ENCODE measurements at regions not wholly inside any gene's neighbourhood (a gene's known extent, or its start where the extent isn't known, plus 50 kb on each side); places are given as distances from the start of the nearest gene placed in this dataset.
"Not testable (repeated sequence)": the region's sequence is repeated elsewhere in the genome, so short reads cannot be mapped to it uniquely, and the experiment has no call there.

DNA sequence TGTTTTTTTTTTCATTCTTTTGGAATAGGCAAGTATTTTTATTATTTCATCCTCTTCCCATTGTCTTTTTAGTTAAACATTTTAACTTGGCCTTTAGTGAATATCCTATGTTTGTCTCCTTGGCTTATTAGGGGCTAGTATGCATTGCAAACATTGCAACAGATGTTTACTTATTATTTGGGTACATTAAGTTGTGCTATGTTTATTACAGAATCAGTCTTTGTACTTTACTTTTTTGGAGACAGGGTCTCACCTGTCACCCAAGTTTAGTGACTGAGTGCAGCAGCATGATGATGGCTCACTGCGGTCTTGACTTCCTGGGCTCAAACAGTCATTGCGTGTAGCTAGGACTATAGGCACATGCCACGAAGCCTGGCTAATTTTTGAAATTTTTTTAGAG, 51.1 kb upstream of the NUDT6 start:
- no peak for DNase-seq (ENCODE audit: low spot score)

DNA sequence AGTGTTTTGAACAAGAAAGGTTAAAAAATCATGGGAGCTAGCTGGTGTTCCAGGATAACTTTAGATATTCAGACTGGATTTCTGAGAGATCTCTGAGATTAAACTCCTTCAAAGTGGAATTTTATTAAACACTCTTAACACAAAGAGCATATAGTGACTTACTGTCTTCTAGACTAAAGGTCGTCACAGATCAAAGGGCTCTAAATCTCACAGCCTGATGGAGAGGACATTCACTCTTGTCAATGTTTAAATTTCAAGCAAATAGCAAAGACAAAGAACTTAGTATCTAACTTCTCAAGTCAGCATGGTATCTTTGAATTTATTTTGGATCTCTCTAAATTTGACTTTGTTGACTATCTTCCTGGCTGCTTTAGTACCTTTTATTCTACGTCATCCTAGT, 53.7 kb upstream of the NUDT6 start:
- no peak for DNase-seq (ENCODE audit: low spot score)

DNA sequence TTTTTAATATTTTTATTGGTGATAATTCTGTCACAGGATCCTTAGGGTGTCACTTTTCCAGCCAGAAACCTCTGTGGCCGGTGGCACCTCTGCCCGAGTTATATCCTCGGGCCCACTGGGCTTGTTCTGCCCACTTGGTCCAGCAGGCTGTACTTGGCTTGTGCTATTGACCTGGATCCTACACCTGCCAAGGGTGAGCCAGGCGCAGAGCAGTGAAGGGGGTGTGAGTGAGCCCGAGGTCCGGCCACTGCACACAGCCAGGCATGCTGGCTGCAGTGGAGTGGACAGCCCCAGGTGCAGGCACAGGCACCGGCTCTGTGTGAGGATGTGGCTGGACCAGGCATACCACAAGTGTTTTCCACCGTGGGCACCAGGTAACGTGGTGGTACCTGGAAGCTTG, 54.7 kb upstream of the NUDT6 start:
- DNase-seq (ENCODE audit: low spot score): no peak

DNA sequence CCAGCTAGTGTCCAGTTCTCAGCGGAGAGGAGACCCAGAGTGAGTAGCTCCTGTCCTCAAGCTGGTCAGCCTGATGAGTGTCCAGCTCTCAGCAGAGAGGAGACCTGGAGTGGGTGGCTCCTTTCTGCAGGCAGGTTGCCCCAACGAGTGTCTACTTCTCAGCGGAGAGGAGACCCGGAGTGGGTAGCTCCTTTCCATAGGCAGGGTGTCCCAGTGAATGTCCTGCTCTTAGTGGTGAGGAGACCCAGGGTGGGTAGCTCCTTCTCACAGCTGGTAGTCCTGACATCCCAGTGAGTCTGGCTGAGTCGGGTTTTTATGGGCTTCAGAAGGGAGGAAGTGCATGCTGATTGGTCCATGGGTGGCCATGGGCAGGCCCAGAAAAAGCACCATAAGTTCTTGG, 55.7 kb upstream of the NUDT6 start:
- DNase-seq (ENCODE audit: low spot score): no peak

DNA sequence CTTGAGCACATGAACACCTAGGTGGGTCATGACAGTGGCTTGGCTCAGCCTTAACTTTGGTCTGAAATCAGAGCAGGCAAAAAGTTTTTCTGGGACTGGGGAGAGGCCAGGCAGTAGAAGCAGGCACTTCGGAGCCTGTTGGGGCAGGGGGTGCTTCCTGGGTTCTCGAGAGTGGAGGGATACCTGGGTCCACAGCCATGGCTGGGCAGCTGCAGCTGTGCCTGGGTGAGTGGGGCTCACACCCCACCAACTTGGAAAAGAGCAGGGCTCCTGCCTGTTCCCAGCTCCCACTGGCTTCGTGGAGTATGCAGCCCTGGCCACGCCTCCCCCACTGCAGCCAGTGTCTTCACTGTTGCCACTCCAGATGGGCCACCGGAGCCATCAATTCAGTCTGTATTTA, 56.4 kb upstream of the NUDT6 start:
- no peak for DNase-seq (ENCODE audit: low spot score)

DNA sequence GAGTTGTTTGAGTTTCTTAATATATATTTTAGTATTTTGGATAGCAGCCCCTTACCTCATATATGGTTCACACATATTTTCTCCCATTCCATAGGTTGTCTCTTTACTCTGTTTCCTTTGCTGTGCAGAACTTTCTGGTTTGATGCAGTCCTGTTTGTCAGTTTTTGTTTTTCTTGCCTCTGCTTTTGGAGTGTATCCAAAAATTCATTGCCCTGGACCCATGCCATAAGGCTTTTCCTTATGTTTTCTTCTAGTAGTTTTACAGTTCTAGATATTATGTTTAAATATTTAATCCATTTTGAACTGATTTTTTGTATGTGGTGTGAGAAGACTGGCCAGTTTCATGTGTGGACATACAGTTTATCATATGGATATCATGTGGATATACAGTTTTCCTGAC, 58.5 kb upstream of the NUDT6 start:
- no peak for DNase-seq (ENCODE audit: low spot score)

DNA sequence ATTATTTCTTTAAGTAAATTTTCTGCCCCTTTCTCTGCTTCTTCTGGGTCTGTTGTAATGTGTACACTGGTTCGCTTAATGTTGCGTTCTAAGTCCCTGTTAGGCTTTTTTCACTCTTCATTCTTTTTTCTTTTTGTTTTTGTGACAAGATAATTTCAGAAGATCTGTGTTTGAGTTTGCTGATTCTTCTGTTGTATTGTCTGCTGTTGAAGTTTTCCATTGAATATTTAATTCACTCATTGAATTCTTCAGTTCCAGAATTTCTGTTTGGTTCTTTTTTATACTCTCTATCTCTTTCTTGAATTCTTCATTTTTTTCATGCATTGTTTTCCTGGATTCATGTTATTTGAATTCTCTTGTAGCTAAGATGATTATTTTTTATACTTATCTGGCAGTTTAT, 66.3 kb upstream of the NUDT6 start:
- DNase-seq (ENCODE audit: low spot score): no peak

DNA sequence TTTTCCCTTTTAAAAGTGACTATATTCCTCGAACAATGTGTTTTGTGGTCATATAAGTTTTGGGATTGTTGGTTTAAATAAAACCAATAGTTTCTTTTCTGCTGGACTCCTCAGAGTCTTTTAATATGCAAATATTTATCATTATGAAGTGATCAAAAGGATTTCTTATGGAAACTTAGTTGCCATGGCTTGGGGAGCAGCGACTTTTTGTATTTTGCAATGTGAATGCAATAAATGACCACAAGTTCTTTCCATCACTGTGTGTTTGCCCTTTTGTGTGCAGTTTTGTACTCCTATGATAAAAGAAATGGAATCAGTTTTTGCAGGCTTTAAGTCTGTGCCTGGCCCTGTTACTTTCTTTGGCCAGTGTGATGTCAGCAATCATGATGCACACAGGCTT, 68.5 kb upstream of the NUDT6 start:
- no peak for DNase-seq (ENCODE audit: low spot score)

DNA sequence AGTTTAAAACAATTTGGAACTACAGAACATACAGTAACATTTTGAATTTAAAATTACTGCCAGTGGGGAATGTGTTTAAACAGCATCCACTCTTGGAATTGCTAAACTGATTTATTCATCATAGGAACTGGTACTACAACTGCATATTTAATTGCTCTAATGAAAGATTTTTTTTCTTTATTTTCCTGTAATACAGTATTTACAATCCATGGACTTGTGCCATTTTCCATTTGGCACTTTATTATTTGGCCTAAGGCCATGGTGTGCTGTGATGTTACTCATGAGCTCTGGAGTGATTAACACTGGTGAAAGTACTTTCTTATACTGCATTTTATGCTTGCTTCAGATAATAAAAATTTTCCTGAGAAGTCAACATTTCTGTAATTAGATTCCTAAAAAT, 69.7 kb upstream of the NUDT6 start:
- no peak for DNase-seq (ENCODE audit: low spot score)

DNA sequence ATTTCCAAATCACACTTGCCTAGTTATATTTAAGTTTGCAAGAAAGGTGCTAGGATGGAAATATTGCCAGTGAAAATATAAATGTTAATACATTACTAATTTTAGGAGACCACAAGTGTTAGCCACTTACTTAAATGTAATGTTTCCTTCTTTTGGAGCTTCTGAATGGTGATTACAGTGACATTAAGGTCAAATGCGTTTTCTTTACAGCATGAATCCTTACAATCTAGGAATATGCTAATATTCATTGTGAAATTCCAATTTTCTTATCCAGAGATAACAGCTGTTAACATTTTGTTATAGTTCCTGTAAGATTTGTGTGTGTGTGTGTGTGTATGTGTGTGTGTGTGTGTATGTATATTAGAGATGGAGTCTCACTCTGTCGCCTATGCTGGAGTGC, 70.2 kb upstream of the NUDT6 start:
- DNase-seq (ENCODE audit: low spot score): no peak

DNA sequence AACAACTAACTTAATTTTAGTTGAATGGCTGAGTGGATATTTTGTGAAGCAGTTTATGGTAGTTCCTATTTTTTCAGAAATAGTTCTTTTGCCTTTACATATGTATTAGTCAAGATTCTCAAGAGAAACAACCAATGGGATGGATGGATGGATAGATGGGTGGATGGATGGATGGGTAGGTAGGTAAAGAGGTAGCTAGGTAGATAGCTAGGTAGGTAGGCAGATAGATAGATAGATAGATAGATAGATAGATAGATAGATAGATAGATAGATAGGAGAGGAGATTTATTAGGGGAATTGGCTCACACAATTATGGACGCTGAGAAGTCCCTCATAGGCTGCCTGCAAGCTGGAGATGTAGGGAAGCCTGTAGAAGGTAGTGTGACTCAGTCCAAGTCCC, 74.0 kb upstream of the NUDT6 start:
- no peak for DNase-seq (ENCODE audit: low spot score)

DNA sequence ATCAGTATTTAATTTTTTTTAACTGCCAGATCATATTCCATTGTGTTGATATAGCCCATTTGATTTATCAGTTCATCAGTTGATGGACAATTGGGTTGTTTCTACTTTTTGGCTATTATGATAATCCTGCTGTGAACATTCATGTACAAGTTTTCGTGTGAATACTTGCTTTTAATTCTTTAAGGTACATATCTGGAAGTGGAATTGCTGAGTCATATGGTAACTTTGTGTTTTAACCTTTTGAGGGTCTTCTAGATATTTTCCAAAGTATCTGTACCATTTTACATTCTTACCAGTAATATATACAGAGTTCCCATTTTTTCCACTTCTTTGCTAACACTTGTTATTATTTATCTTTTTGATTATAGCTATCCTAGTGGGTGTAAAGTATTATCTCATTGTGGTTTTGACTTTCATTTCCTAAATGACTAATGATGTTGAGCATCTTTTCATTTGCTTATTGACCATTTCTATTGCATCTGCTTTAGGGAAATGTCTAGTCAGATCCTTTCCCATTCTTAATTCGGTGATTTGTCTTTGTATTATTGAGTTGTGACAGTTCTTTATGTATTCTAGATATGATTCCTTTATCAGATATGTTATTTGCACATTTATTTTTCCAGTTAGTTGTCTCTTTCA, 75.2 kb upstream of the NUDT6 start:
- no peak for DNase-seq (ENCODE audit: low spot score)

DNA sequence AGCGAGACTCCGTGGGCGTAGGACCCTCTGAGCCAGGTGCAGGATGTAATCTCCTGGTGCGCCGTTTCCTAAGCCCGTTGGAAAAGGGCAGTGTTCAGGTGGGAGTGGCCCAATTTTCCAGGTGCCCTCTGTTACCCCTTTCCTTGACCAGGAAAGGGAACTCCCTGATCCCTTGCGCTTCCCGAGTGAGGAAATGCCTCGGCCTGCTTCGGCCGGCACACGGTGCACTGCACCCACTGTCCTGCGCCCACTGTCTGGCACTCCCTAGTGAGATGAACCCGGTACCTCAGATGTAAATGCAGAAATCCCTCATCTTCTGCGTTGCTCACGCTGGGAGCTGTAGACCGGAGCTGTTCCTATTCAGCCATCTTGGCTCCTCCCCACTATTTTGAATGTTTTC, 81.7 kb upstream of the NUDT6 start:
- DNase-seq (ENCODE audit: low spot score): not testable (repeated sequence)

DNA sequence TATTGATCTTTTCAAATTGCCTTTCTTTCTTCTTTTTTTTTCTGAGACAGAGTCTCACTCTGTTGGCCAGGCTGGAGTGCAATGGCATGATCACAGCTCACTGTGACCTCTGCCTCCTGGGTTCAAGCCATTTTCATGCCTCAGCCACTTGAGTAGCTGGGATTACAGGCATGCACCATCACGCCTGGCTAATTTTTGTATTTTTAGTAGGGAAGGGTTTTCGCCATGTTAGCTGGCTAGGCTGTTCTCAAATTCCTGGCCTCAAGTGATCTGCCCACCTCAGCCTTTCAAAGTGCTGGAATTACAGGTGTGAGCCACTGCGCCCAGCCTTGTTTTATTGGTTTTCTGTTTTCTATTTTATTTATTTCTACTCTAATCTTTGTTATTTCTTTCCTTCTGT, 82.7 kb upstream of the NUDT6 start:
- DNase-seq (ENCODE audit: low spot score): not testable (repeated sequence)

DNA sequence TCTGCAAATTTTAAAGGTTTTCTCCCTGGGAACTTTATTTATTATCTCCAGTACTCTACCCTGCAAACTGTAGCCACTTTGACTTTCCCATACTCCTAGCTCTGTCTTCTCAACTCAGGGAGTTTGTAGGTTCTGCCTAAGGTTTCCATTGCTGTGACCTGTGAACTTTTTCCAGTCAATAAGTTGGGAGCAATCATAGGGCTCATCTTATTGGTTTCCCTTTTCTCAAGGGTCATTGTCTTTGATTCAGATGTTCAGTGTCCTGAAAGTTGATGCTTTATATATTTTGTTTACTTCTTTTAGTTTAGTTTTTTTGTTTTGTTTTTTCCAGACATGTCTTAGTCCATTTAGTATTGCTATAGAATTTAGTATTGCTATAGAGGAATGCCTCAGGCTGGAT, 85.3 kb upstream of the NUDT6 start:
- DNase-seq (ENCODE audit: low spot score): no peak

DNA sequence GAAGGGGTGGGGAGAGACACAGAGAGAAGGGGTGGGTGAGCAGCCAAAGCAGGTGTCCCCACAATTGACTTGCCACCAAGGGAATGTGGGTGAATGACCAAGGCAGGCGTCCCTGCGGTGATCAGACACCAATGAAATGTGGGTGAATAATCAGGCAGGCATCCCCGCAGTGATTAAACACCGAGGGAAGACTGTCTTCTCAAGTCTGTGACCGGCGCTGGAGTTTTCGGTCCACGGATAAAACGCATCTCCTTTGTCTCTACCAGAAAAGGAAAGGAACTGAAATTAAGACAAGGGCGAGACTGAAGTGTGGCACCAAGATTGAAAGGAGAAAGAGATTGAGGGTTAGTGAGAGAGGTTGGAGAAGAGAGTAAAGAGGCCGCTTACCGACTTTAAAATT, 90.0 kb upstream of the NUDT6 start:
- DNase-seq (ENCODE audit: low spot score): not testable (repeated sequence)

DNA sequence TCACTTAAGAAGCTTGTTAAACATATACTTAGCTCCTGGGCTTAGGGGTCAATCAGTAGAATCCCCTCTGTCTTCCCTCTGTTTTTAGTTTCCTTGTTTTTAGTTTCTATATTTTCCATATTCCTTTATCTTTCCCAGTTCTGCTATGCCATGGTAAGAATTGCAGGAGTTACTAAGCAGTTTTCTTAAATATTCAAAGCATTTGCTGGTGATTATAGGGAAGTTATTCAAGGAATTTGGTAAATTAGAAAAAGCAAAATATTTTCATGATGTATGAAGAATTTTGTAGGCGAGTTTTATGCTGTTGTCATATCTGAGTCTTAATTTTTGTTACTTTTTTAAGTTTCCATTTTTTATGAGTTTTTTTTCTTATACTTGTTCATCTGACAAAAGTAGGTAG, 91.6 kb upstream of the NUDT6 start:
- DNase-seq (ENCODE audit: low spot score): no peak

DNA sequence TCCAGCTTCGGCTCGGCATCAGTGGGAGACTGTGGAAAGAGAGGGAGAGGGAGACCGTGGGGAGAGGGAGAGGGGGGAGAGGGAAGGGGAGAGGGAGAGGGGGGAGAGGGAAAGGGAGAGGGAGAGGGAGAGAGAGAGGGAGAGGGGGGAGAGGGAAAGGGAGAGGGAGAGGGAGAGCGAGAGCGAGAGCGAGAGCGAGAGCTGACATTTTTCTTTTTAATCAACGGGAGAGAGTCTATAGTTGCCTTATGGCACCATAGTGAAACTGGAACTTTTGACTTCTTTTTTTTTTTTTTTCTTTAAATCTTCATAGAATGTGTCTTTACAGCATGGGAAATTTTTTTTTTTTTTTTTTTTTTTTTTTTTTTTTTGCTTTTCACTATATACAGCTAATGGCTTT, 94.7 kb upstream of the NUDT6 start:
- DNase-seq (ENCODE audit: low spot score): no peak

DNA sequence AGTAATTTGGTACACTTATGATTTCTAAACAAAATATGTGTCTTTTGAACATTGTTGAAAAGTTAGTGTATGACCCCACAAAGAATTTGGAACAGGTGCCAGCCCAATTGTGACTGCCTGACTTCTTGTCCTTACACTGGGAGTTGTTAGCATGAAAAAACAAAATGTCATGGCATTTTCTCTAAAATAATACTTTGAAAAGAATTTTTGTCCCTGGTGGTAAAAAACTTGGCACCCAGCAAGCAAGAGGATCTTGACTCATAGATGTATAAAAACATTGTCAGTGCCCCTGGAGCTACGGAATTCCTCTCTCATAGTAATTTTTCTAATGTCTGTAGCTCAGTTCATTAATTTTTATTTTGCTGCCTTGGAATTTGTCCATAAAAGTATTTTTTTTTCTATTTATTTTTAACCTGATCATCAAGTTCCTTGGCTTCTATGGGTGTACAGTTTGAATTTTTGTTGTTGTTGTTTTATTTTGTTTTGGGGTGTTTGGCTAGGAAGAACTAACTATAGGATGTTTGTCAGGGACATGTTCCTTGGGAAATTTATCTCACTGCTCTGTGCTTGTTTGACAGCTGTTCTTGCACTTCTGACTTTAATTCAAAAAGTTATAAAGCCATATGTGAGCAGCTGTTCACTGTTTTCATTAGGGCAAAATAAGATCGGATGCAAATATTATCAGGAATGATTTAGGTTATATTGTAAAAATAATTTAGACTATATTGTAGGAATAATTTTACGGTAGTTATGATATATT, 95.4 kb upstream of the NUDT6 start:
- no peak for DNase-seq (ENCODE audit: low spot score)

DNA sequence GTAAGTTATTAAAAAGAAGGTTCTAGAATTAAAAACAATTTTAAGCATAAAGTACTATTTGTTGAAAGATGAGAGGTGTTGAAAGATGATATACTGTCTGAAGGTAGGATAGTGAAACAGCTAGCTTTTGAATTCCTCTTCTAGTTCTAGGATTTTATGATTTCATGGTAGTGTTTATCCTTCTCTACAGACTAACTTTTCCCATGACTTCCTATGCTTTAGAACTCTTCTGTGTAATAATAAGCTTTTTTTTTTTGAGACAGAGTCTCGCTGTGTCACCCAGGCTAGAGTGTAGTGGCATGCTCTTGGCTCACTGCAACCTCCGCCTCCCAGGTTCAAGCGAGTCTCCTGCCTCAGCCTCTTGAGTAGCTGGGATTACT, 96.0 kb upstream of the NUDT6 start:
- DNase-seq (ENCODE audit: low spot score): no peak

DNA sequence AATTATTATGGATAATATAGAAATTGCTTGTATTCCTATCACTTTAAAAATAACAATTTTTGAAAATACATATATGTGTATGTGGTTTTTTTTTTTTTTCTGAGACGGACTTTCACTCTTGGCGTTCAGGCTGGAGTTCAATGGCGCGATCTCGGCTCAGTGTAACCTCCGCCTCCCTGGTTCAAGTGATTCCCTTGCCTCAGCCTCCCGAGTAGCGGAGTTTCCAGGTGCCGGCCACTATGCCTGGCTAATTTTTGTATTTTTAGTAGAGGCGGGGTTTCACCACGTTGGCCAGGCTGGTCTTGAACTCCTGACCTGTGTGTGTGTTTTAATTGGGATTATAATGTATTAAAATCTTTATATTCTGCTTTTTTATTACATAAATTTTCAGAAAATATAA, 97.9 kb upstream of the NUDT6 start:
- no peak for DNase-seq (ENCODE audit: low spot score)

DNA sequence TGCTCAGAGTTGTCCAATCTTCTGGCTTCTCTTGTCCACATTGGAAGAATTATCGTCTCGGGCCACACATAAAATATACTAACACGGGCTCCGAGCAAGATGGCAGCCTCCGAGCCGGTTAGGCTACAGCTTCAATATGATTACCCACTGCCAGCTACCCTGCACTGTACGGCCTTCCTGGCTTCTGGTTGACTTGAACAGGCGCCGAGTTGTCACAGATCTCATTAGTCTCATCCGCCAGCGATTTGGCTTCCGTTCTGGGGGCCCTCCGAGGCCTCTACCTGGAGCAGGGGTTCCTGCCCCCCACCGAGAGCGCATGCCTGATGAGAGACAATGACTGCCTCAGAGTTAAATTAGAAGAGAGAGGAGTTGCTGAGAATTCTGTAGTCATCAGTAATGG, 101.2 kb upstream of the NUDT6 start:
- DNase-seq (ENCODE audit: low spot score): no peak

DNA sequence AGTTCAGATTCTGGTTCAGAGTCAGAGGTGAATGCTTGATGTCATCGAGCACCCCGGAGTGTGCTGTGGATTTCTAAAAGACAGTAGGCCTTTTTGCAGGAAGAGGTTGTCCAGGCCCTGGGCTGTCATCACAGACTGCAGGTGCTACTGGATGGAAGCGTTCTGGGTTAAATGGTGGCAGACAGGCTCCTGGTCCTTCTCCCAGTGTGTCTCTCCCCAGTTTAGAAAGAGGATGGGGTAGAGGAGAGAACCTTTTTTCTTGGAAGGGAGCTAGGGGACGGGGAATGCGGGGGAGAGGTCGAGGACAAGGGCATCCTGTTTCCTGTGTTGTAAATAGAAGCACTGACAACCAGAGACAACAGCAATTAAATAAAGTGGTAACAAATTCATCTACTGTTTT, 102.3 kb upstream of the NUDT6 start:
- no peak for DNase-seq (ENCODE audit: low spot score)

DNA sequence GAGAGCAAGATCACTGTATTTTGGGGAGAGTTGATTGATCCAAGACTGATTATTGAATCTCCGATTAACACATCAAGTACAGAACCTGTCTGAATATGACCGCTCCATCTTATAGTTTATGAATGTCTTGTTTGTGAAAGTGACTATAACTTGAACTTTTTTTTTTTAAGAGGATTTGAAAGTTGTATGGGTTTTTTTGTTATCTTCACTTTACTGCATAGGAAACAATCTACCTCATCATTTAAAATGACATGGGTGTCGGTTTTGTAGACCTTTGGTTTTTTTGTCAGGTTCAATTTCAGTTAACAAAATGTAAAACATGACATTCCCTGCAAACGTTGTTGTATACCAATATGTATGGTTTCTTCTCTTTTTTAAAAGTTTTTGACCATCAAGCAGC, 103.0 kb upstream of the NUDT6 start:
- DNase-seq (ENCODE audit: low spot score): no peak
